GM18861 (cell line): ENCODE measurements at regions not wholly inside any gene's neighbourhood (a gene's known extent, or its start where the extent isn't known, plus 50 kb on each side); places are given as distances from the start of the nearest gene placed in this dataset.

Experiments used
- ATAC-seq: cut with Tn5 transposase; IDR thresholded peaks from one replicate; pipeline ENCODE4 v1.9.1; 2021; ENCODE audit not compliant: unreplicated experiment

GRCh38 chr6:149147938-149148718, 169.4 kb upstream of the TAB2 start:
- no peak for ATAC-seq

- ATAC-seq: no peak
Measured at GRCh38 chr6:149149653-149150052, 167.9 kb upstream of the TAB2 start.

- ATAC-seq: no peak
Measured at GRCh38 chr6:149150301-149150700, 167.2 kb upstream of the TAB2 start.

GRCh38 chr6:149150801-149151398, 166.6 kb upstream of the TAB2 start:
- no peak for ATAC-seq

GRCh38 chr6:149152521-149152920, 165.0 kb upstream of the TAB2 start:
- ATAC-seq: no peak

GRCh38 chr6:149153100-149153499, 164.4 kb upstream of the TAB2 start:
- no peak for ATAC-seq

GRCh38 chr6:149153693-149154092, 163.8 kb upstream of the TAB2 start:
- no peak for ATAC-seq

GRCh38 chr6:149154261-149154821, 163.2 kb upstream of the TAB2 start:
- ATAC-seq: no peak

- ATAC-seq: no peak
Measured at GRCh38 chr6:149157126-149157525, 160.4 kb upstream of the TAB2 start.

GRCh38 chr6:149158076-149158475, 159.4 kb upstream of the TAB2 start:
- ATAC-seq: no peak

- ATAC-seq: no peak
Measured at GRCh38 chr6:149160943-149161342, 156.6 kb upstream of the TAB2 start.

- ATAC-seq: no peak
Measured at GRCh38 chr6:149162924-149163323, 154.6 kb upstream of the TAB2 start.

- no peak for ATAC-seq
Measured at GRCh38 chr6:149164199-149164750, 153.2 kb upstream of the TAB2 start.

GRCh38 chr6:149166336-149166735, 151.2 kb upstream of the TAB2 start:
- no peak for ATAC-seq

- no peak for ATAC-seq
Measured at GRCh38 chr6:149166747-149167146, 150.8 kb upstream of the TAB2 start.

GRCh38 chr6:149168968-149169367, 148.5 kb upstream of the TAB2 start:
- no peak for ATAC-seq

- ATAC-seq: no peak
Measured at GRCh38 chr6:149169761-149170511, 147.6 kb upstream of the TAB2 start.

GRCh38 chr6:149170564-149171452, 146.7 kb upstream of the TAB2 start:
- ATAC-seq: no peak

GRCh38 chr6:149173222-149173621, 144.3 kb upstream of the TAB2 start:
- ATAC-seq: no peak

GRCh38 chr6:149174962-149175361, 142.6 kb upstream of the TAB2 start:
- no peak for ATAC-seq
